GM12878 (cell line): ENCODE measurements at regions not wholly inside any gene's neighbourhood (a gene's known extent, or its start where the extent isn't known, plus 50 kb on each side); places are given as distances from the start of the nearest gene placed in this dataset.

ENCODE experiments used
- ATAC-seq: fragments of 200-7000 bp; cut with Tn5 transposase; 3 replicates; pipeline ENCODE4 v1.9.1; 2020; ENCODE audit warnings: mild to moderate bottlenecking, moderate library complexity
- BruUV-seq: library from RNA; stranded (reverse); fragments of 400-500 nt; replicated peaks from 2 replicates; lab custom pipeline; 2021; lab: Mats Ljungman, UMichigan
- CTCF ChIA-PET: fragments of 300-600 bp; sonication (Branson Sonifier 250); formaldehyde crosslinking; extraction: SDS; loops from one replicate; lab custom pipeline; 2021; ENCODE audit warnings: inconsistent platforms; lab: Yijun Ruan, JAX
- POLR2A ChIA-PET: fragments of 350-600 bp; formaldehyde crosslinking; extraction: SDS; loops from one replicate; lab custom pipeline; 2021; ENCODE audit warnings: inconsistent platforms; lab: Charles Lee
- RAD21 ChIA-PET: fragments of 300-600 bp; sonication (Branson Sonifier 250); formaldehyde crosslinking; loops from one replicate; lab custom pipeline; 2023; ENCODE audit warnings: antibody characterized with exemption; ENCODE audit not compliant: unreplicated experiment; lab: Charles Lee
- SMC1A ChIA-PET: fragments of 300-600 bp; sonication (Branson Sonifier 250); formaldehyde crosslinking; loops from one replicate; lab custom pipeline; 2023; ENCODE audit not compliant: unreplicated experiment, uncharacterized antibody; lab: Charles Lee
- DNase-seq: peaks from one replicate; pipeline ENCODE4 v3.0.0-alpha.2; 2011; ENCODE audit warnings: low read depth, low spot score
- FAIRE-seq: peaks from 3 replicates; lab custom pipeline; 2011; peaks lifted over from hg19 to GRCh38; lab: Jason Lieb, UNC
- H2AFZ ChIP-seq: 2 replicates; pipeline ENCODE4 v1.6.0; 2011; ENCODE audit warnings: low read depth, low read length, control low read depth; ENCODE audit not compliant: control insufficient read depth
- H3K27ac ChIP-seq: 2 replicates; pipeline ENCODE4 v1.5.1; 2011; ENCODE audit warnings: control low read depth; ENCODE audit not compliant: control insufficient read depth, insufficient read depth
- H3K27me3 ChIP-seq, 2 experiments: replicated peaks in 1 of 2; 2 replicates each; pipeline versions ENCODE4 v1.6.0 to v1.6.1; 2011; ENCODE audit warnings: low read length in 1 of 2; ENCODE audit not compliant: control insufficient read depth in 2 of 2, insufficient read depth in 2 of 2
- H3K36me3 ChIP-seq, 2 experiments: 2 replicates each; pipeline ENCODE4 v1.5.1; 2011; ENCODE audit warnings: low read length in 1 of 2; ENCODE audit not compliant: control insufficient read depth in 2 of 2, insufficient read depth in 2 of 2
- H3K4me1 ChIP-seq: 2 replicates; pipeline ENCODE4 v1.6.1; 2011; ENCODE audit warnings: mild to moderate bottlenecking, low read length, moderate library complexity, mixed read lengths; ENCODE audit not compliant: control insufficient read depth, insufficient read depth
- H3K4me2 ChIP-seq: 2 replicates; pipeline ENCODE4 v1.6.0; 2011; ENCODE audit warnings: control low read depth; ENCODE audit not compliant: control insufficient read depth, insufficient read depth
- H3K4me3 ChIP-seq: fragments of 200-600 bp; sonication (generic); 2 replicates; pipeline ENCODE4 v1.5.1; 2016
- H3K79me2 ChIP-seq: 2 replicates; pipeline ENCODE4 v1.6.0; 2011; ENCODE audit warnings: low read length; ENCODE audit not compliant: control insufficient read depth, insufficient read depth
- H3K9ac ChIP-seq: 2 replicates; pipeline ENCODE4 v1.8.0; 2011; ENCODE audit warnings: low read length, control low read depth, mixed read lengths; ENCODE audit not compliant: control insufficient read depth, insufficient read depth
- H3K9me3 ChIP-seq: replicated peaks from 3 replicates; pipeline ENCODE4 v1.5.1; 2011; ENCODE audit warnings: mild to moderate bottlenecking, low read length; ENCODE audit not compliant: control insufficient read depth, insufficient read depth
- H4K20me1 ChIP-seq: 2 replicates; pipeline ENCODE4 v1.6.0; 2011; ENCODE audit not compliant: control insufficient read depth, insufficient read depth
- ASH2L ChIP-seq: fragments of 300-600, 200-600 bp; sonication (generic); IDR thresholded peaks from 2 replicates; pipeline ENCODE4 v1.6.1; 2017; ENCODE audit warnings: low read depth, mild to moderate bottlenecking, borderline replicate concordance
- CREB1 ChIP-seq: IDR thresholded peaks from 2 replicates; pipeline ENCODE4 v1.6.1; 2012; ENCODE audit warnings: low read depth, mild to moderate bottlenecking, inconsistent platforms
- ELK1 ChIP-seq: IDR thresholded peaks from 2 replicates; pipeline ENCODE4 v1.6.1; 2012; ENCODE audit warnings: low read depth, low read length, improper control_type of control experiment
- FOS ChIP-seq: IDR thresholded peaks from 3 replicates; pipeline ENCODE4 v1.6.1; 2011; ENCODE audit warnings: borderline replicate concordance; ENCODE audit not compliant: insufficient read length; ENCODE audit errors: extremely low read depth
- JUNB ChIP-seq: IDR thresholded peaks from 2 replicates; pipeline ENCODE4 v1.6.1; 2016; ENCODE audit warnings: antibody characterized with exemption, mild to moderate bottlenecking
- KDM1A ChIP-seq: fragments of 200-600 bp; sonication (generic); IDR thresholded peaks from 2 replicates; pipeline ENCODE4 v1.6.1; 2016; ENCODE audit warnings: borderline replicate concordance
- MEF2A ChIP-seq: IDR thresholded peaks from 2 replicates; pipeline ENCODE4 v1.6.1; 2011; ENCODE audit warnings: low read depth, mild to moderate bottlenecking, low read length, moderate library complexity; ENCODE audit not compliant: insufficient read depth
- NKRF ChIP-seq: fragments of 450-650 bp; conservative IDR thresholded peaks from 2 replicates; pipeline ENCODE4 v1.6.1; 2017; ENCODE audit warnings: mild to moderate bottlenecking, moderate library complexity
- POU2F2 ChIP-seq: IDR thresholded peaks from 3 replicates; pipeline ENCODE4 v1.6.1; 2011; ENCODE audit warnings: low read depth, mild to moderate bottlenecking, low read length, borderline replicate concordance
- RUNX3 ChIP-seq: IDR thresholded peaks from 2 replicates; pipeline ENCODE4 v1.6.1; 2012; ENCODE audit warnings: low read length, inconsistent platforms
- SIX5 ChIP-seq: IDR thresholded peaks from 2 replicates; pipeline ENCODE4 v1.6.1; 2011; ENCODE audit warnings: mild to moderate bottlenecking, low read depth, low read length, moderate library complexity; ENCODE audit not compliant: severe bottlenecking
- SREBF2 ChIP-seq: IDR thresholded peaks from 2 replicates; pipeline ENCODE4 v1.6.1; 2012; ENCODE audit warnings: mild to moderate bottlenecking, low read length
- WRNIP1 ChIP-seq: IDR thresholded peaks from 2 replicates; pipeline ENCODE4 v1.6.1; 2011; ENCODE audit warnings: low read depth, low read length, improper control_type of control experiment, borderline replicate concordance
- WGBS: methylation state at CpG from one replicate; pipeline ENCODE4 v1.1.6; 2016; ENCODE audit warnings: low lambda C conversion rate; ENCODE audit not compliant: insufficient replicate concordance, insufficient coverage; ENCODE audit errors: missing lambda C conversion rate; 5-methylcytosine and 5-hydroxymethylcytosine counted together
- in situ Hi-C: fragments of 300-500 bp; cut with MboI; formaldehyde crosslinking; loops from 9 replicates; pipeline ENCODE4 v1.14.3; 2018; ENCODE audit warnings: mixed read lengths
- intact Hi-C: fragments of 100-400 bp; cut with micrococcal nuclease; formaldehyde crosslinking; loops from one replicate; pipeline ENCODE4 v1.14.2; 2022; ENCODE audit not compliant: unreplicated experiment
- TF ChIP-seq, protein P1 (sequence below): IDR thresholded peaks from 2 replicates; pipeline ENCODE4 v1.6.1; 2011; ENCODE audit warnings: borderline replicate concordance, low read depth, mild to moderate bottlenecking, moderate library complexity, low read length; ENCODE audit not compliant: insufficient read depth, poor library complexity, severe bottlenecking
- TF ChIP-seq, protein P2 (sequence below): fragments of 150-350 bp; IDR thresholded peaks from 2 replicates; pipeline ENCODE4 v1.6.1; 2014; ENCODE audit warnings: mild to moderate bottlenecking, low read depth, low read length

DNA sequence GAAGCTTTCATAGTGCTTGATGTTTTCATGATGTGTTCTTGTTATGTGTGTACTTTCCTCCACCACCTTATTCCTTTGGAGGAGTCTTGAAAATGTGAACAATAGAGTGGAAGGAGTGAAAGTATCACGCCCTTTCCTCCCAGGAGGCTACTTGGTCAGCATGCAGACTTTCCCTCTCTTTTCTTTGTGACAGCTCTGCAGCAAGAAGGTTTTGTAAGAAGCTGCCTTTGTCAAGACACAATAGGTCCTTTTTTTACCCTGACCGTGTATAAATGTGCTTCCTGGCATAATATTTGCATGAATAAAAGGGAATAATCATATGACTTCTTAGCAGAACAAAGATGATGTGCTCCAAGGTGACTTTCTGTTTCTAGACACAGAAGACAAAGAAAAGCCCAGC lies 882.6 kb upstream of the SLITRK5 start (continued):
- no peak for TF ChIP-seq SIX5
- TF ChIP-seq SREBF2: no peak
- TF ChIP-seq WRNIP1: no peak
- TF ChIP-seq ASH2L: no peak
- TF ChIP-seq, protein P1, sequence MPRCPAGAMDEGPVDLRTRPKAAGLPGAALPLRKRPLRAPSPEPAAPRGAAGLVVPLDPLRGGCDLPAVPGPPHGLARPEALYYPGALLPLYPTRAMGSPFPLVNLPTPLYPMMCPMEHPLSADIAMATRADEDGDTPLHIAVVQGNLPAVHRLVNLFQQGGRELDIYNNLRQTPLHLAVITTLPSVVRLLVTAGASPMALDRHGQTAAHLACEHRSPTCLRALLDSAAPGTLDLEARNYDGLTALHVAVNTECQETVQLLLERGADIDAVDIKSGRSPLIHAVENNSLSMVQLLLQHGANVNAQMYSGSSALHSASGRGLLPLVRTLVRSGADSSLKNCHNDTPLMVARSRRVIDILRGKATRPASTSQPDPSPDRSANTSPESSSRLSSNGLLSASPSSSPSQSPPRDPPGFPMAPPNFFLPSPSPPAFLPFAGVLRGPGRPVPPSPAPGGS: no peak
- TF ChIP-seq MEF2A: no peak
- TF ChIP-seq JUNB: no peak

- H3K9ac ChIP-seq: no peak overlapping the region
- no peak overlapping the region for H3K4me3 ChIP-seq
- ChIA-PET RAD21 (no interaction called here), SMC1A (no interaction called here), CTCF (no interaction called here), POLR2A (no interaction called here)
- H4K20me1 ChIP-seq: no peaks in the 10 kb centered on the region
- FAIRE-seq (no peak), DNase-seq (no peak), ATAC-seq (no peak)
- 66% methylated on average over 18 of the region's 49 CpGs for WGBS
- no peaks in the 10 kb centered on the region for H3K4me1 ChIP-seq
- no peaks in the 10 kb centered on the region for H3K36me3 ChIP-seq
- H3K27me3 ChIP-seq: no peaks in the 10 kb centered on the region
- BruUV-seq: no TSS peak
- no peak overlapping the region for H3K27ac ChIP-seq
- no peak overlapping the region for H3K4me2 ChIP-seq
- H3K9me3 ChIP-seq: no peaks in the 10 kb centered on the region; the same call in 1 of the 3 replicates
- intact Hi-C loops: no loop called here
- H3K79me2 ChIP-seq: no peaks in the 10 kb centered on the region
- in situ Hi-C loops: no loop called here
- no peak overlapping the region for H2AFZ ChIP-seq
- TF ChIP-seq RUNX3: no peak
- TF ChIP-seq, protein P1: no peak
- no peak for TF ChIP-seq KDM1A
- TF ChIP-seq NKRF: no peak
- TF ChIP-seq, protein P2, sequence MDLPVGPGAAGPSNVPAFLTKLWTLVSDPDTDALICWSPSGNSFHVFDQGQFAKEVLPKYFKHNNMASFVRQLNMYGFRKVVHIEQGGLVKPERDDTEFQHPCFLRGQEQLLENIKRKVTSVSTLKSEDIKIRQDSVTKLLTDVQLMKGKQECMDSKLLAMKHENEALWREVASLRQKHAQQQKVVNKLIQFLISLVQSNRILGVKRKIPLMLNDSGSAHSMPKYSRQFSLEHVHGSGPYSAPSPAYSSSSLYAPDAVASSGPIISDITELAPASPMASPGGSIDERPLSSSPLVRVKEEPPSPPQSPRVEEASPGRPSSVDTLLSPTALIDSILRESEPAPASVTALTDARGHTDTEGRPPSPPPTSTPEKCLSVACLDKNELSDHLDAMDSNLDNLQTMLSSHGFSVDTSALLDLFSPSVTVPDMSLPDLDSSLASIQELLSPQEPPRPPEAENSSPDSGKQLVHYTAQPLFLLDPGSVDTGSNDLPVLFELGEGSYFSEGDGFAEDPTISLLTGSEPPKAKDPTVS: no peak
- TF ChIP-seq CREB1: no peak
- no peak for TF ChIP-seq POU2F2
- TF ChIP-seq SREBF2: no peak
- TF ChIP-seq ELK1: no peak
- TF ChIP-seq FOS: no peak
Observed at GRCh38 chr13:86792153-86792651, 879.0 kb upstream of the SLITRK5 start.
